ENCODE measurements at regions not wholly inside any gene's neighbourhood (a gene's known extent, or its start where the extent isn't known, plus 50 kb on each side); places are given as distances from the start of the nearest gene placed in this dataset.
A peak's percentile ranks its signal among the peaks of the same experiment; 100 is the strongest.
"Not testable (repeated sequence)": the region's sequence is repeated elsewhere in the genome, so short reads cannot be mapped to it uniquely, and the experiment has no call there.

DNA sequence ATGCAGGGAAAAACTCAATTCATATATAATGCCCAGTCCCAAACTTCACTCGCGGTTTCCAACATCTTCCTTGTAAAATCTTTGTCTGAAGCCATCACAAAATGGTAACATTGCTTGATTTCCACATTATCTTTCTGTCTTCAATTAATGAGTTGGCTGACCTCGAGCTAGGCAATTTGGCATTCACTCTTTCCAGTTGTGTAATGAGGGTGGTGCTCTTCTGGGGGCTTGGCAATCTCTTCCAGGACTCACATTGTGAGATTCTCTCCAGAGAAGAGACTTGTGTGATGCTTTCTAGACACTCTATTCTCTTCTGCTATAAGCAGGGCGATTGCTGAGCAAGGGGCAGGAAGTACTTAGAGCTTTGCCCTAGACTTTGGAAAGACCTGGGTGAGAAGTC lies 179.5 kb downstream of the JCAD start:
- DNase-seq, result no peak

DNA sequence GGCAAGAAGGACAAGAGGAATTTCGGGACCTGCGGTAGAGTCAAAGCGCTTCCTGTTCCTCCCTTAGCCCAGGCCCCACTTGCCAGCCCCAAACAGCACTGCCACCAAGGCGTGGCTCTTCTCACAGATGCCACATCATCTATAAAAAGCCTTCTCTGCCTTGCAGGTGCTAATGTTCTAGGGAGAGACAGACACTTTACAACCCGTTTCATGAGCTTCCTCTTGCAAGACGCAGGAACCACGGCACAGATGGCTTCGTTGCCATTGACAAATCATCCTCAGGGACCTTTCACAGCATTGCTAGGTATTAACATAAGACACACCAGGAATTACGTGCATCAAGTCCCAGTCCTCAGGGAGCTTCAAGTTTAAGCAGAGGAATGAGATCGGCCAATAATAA lies 180.9 kb downstream of the JCAD start:
- DNase-seq, result no peak

DNA sequence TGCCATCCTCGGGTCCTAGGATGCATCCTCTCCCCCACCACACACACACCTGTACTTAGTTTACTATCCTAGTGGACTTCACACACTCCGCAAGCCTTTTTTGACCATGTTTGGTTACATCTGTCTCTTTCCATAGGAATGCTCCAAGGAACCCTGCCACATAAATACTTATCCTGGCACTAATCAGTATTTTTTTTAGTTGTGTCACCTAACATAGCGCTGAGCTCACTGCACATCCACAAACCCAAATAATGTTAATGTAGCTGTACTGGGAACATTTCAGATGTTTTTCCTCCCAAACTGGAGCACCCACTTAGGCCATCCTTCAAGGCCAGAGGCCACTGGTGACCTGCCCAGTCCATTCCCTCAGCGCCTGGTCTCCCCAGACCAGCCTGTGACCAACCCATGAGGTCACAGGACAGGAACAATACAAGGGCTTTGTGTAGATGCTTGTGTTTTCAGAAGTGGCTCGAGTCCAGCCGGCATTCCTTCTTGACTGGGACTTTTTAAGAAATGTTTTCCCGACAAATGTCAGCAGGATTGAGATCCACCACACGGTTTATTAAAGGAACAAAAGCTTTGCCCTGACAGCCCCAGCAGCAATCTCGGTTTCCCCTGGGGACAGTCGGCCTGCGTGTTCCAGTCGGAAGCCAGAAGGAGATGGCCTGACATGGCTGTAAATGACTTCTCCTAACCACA lies 181.4 kb downstream of the JCAD start:
- no peak for DNase-seq

DNA sequence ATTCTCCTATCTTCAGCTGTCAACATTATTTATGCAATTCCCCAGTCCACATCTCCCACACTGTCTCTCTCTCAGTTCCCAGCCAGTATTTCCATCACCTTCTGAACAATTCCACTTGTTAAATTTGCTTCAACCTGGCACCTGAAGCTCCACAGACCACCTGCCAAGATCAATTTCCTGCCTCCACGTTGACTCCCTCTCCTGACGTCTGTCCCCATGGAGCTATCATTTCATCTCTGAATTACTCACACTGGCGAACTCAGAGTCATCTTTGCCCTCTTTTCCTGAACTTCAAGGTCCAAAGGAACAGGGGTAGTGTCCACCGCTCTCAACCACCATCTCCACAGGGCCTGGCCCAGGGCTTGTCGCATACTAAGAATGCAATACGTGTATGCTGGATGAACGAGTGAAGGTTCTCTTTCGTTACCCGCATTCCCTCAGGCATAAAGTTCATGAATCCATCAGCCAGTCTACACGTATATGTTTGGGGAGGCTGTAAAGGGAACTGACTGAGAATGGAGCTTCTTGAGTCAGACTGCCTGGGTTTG lies 183.3 kb downstream of the JCAD start:
- DNase-seq, result no peak

DNA sequence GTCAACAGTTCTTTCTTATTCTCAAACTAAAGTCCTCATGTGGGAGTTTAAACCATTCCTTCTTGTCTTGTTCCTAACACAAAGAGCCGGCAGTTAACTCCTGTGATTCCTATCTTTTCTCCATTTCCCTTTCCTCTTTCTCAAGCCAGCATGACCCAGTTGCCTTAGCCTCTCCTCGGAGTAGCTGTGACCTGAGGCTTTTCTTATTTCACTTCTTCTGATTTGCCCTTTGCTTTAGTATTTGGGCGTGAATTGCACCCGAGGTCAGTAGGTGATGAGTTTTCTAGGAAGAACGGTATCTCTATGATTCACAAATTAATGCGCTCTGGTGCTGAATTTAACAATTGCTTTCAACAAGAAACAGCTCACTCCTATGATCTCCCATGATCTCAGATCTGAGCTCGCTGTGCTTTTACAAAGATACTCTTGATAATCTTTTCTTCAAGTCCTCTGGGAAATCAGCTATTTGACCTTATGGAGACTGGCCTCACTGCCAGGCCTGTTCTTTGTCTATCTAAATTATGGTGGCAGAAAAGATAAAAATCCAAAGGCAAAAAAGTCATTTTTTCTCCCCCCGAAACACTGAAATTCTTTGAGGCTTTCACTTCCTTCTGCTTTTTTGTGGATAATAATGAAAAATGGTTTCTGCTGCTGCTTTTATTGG lies 184.6 kb downstream of the JCAD start:
- no peak for DNase-seq

DNA sequence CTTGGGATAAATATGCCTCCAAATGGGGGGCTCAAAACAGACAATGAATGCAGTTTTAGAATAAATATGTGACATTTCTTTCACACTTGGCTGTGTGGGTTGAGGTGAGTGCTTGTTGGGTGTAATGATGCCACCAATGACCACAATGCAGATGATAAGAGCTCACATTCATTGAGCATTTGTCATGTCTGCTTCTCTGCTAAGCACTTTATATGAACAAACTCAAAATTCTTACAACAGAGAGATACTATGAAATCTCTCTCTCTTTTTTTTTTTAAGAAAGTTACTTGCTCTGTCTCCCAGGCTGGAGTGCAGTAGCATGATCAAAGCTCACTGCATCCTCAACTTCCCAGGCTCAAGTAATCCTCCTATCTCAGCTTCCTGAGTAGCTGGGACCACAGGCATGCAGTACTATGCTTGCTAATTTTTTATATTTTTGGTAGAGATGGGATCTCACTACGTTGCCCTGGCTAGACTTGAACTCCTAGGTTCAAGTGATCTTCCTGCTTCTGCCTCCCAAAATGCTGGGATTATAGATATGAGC lies 185.4 kb downstream of the JCAD start:
- DNase-seq, result no peak

DNA sequence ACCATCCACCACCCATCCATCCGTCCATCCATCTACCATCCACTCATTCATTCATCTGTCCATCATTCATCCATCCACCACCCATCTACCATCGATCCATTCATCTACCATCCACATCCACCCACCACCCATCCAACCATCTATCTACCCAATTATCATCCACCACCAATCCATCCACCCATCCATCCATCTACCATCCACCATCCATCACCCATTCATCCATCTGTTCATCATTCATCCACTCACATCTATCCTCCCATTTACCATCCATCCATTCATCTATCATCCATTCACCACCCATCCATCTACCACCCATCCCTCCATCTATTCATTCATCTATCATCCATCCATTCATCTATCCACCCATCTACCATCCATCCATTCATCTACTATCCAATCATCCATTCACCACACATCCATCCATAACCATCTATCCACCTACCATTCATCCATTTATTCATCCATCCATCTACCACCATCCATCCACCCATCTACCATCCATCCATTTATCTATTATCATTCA lies 188.8 kb downstream of the JCAD start:
- no peak for DNase-seq

DNA sequence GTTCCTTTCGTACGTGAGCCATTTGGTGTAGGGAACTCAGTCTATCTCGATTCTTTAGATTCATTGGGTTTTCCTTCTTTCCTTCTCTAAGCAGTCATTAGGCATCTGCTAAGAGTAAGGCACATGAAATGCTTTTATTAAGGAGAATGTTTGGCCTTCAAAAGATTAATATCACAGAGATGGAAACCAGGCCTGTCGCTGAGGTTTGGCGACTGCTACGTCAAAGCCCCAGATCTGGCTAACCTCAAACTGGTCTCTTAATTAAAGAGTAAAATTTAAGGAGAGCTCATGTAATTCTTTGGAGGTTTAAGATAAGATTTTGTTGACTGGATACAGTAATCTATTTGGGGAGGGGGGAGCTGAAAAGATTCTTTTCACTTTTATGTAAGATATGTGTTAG lies 189.8 kb downstream of the JCAD start:
- DNase-seq, result no peak

DNA sequence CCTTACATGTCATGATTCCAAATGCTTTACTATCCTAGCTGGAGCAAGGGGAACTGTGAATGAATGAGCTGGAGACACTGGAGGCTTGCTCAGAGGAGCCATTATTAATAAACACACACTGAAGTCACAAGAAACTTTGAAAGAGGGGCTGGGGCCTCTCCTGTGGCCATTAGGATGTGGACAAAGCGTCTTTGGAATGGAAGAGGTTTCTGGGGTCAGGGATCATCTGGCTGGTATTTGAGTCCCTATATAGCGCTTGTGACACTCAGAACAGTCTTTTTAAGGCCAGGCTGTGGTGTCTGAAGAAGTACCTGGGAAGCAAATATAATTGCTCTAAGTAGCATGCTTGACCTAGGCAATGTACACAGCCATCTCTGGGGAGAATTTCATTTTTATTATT lies 193.0 kb downstream of the JCAD start:
- no peak for DNase-seq

DNA sequence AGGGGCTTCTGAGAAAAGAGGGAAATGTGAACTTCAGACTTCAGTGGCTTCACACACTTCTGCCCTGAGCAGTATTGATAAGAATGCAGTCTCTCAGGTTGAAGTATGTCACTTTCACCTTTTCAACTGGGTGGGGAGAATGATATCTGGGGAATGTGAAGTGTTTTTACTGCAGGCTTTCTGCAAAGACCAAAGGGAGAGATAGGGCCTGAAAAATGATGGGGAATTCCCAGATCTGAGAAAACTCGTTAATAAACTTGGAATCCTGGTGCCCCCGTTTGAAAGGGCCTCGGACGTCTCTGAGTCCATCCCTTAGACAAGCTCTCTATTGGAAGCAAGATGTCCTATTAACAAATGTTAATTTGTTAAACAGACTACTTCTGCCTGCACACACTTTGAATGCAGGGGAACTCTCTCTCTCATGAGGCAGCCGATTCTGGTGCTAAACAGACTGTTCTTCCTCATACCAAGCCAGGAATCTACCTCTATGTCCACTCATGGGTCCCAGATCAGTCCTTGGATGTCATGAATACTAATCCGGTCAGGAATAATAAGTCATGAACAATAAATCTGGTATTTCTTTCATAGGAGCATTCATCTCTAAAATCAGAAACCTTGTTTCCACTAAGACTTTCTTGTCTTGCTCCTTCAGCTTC lies 193.6 kb downstream of the JCAD start:
- DNase-seq, result no peak

DNA sequence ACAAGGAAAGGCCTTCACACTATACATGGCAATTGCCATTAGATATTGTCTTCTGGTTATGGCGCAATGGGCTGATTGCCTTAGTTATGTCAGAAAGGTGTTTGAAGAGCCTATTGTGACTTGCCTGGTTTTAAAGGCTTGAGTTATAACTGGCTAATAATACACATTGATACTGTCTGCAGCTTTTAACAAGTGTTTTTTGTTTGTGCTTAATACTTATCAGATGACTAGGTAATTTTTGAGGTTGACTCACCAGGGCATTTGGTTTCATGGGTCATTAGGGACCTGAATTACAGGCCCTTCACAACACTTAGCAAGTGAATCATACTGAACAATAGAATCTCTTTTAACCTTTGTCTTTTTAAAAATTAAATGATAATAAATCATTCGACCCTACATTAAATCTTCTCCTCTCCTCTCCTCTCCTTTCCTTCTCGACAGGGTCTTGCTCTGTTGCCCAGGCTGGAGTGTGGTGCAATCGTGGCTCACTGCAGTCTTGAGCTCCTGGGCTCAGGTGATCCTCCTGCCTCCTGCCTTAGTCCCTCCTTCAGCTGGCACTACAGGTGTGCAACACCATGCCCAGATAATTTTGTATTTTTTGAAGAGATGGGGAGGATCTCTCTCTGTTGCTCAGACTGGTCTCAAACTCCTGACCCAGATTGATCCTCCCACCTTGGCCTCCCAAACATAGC lies 196.3 kb downstream of the JCAD start:
- DNase-seq, result peak; percentile 34

DNA sequence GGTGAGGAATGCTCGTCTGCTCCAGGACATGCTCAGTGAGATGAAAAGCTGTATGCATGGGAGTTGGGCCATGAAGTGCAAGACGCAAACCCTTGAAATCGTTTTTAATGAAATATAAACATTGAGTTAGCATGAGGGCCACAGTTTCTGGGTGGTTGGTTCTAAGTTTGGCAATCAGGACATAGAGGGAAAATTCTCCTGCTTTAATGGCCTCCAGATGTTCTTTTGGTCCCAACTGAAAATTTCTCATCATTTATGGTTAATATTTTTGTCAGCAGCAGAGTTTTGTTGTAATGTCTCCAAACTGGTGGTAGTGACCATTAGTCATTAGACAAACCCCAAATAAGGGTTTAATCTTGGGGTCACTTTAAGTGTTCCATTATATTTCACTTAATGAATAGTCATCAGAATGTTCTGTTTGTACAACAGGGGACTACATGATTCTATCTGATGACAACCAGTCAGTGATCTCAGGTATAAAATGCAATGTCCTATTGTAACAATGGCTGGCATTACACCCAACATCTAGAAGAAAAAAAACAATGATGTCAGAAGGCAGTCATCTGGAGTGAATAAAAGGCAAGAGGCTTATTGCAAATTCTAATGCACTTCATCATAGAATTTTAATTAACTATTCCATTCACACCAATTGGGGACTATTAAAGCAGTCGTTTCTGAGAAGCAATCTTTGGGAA lies 197.4 kb downstream of the JCAD start:
- DNase-seq, result no peak

DNA sequence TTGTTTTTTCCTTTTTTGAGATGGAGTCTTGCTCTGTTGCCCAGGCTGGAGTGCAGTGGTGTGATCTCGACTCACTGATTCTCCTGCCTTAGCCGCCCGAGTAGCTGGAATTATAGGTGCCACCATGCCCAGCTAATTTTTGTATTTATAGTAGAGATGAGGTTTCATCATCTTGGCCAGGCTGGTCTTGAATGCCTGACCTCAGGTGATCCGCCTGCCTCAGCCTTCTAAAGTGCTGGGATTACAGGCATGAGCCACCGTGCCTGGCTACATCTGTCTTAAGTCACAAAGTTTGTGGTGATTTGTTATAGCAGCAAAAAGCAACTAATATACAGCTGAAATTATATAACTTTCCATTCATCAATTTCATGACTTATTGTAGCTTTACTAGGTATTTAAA lies 198.2 kb downstream of the JCAD start:
- not testable (repeated sequence) for DNase-seq

DNA sequence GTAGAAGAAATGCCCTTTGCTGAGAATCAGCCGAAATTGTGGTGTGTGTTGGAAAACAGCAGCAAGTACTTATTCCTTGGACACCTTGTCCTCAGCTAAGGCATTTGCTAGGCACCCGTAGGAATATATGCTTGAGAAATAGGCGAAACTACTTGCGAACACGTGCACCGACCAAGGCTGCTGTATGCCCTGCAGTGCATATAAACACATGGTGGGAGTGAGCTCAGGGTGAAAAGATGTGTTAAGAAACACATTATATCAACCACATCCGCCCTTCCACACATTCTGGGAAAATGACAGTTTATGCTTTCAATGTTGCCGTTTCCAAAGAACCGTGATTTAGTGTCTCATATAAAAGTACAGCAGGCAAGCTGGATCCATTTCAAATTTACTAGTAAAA lies 199.2 kb downstream of the JCAD start:
- no peak for DNase-seq

DNA sequence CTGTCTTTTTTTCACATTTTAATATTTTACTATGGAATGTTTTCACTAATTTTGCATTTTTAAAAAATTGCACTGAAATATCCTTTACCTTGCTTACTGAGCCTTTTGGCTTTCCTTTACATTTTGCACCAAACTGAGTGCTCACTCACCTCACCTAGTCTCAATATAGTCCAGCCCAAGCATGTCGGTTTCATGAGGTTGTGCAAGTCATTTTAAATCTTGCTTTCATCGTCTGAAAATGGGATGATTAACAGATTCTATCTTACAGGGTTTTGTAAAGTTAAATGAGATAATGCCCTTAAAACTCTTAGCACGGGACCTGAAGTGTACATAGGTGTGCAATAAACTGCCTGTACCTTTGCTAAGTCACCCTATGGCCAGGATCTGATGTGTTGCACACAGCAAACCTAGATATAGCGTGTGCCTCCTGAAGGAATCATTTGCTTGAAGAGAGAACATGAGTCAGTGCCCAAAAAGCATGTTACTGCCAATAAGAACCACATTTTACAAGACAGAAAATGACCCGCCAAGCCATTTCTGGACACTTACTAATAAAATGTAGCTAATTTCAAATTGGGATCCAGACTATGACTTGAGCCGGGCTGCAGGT lies 199.8 kb downstream of the JCAD start:
- DNase-seq, result no peak

DNA sequence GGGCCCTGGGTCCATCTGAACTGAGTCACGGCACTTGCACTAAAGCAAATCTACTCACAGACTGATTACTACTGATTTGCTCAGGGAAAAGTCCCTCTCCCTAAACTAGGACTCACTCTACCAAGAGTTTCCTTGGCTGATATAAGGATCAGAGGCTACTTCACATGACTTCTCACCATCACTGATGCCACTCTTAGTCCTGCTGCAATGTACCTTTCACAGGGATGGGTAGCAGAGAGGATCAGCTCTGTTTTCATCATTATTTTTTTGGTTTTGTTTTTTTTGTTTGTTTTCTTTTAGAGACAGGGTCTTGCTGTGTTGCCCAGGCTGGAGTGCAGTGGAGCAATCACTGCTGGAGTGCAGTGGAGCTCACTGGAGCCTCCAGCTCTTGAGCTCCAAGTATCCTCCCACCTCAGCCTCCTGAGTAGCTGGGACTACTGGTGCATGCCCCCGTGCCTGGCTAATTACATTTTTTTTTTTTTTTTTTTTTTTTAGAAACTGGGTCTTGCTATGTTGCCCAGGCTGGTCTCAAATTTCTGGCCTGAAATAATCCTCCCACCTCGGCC lies 200.6 kb downstream of the JCAD start:
- no peak for DNase-seq

DNA sequence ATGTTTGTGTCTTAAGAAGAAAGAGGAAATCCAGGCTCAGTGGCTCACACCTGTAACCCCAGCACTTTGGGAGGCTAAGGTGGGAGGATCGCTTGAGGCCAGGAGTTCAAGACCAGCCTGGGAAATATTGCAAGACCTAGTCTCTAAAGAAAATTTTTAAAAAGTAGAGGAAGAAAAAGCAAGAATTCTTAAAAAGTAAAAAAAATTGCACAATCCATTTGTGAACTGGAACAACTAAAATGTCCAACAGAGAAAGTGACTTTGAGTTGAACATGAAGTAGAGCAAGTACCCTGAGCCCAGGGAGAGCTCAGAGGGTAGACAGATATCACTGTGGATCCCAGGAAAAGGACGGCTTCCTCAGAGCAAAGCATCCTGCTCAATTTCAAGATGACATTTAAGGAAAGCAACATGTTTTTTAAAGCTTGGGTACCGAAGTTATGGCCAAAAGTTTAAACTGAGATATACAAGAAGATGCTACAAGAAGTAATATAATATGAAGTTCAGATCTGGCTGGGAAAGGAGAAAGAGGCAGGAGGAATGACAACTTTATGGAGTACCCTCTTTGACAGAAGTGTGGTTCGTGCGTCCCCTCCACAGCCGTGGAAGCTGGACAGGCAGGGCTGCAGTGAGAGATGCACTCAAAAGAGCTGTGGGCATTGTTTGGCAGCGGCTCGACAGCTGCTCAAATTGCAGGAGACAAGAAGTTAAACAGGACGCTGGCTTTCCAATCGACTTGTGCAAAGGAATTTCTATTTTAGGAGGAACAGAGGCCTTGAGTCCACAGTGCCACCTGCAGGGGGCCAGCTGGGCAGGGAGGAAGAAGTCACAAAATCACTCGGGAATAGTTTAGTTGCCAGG lies 201.3 kb downstream of the JCAD start:
- no peak for DNase-seq

DNA sequence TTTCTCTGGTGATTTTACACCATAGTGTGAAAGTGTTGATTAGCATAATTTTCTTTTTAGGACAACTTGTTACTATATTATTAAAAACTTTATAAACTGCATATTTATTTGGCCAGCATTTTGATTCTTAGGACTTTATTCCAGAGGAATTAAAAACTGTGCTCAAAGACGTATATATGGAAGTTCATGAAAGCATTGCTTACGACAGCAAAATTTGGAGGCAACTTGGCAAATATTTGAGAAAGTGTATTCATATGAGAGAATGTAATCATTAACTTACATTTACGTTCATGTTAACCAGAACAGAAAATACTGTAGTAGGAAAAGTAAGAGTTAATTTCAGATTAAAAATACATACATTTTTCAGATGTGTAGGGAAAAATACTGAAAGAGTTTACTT lies 203.1 kb downstream of the JCAD start:
- no peak for DNase-seq

DNA sequence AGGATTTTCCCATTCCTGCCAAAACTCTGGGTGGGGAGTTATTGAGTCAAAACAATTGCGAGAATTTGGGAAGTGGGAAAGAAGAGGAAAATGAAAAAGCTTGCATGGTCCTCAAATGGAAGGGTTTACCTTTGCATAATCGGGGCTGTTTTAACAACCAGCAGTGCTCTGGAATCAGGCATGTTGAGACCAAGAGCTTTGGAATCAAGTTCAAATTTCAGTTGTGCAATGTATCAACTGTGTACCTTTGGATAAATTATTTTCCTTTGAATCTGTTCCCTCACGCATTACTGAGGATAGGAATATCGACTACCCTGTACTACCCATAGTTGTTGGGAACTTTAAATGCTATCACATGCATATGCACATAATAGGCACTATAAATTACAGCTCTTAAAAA lies 205.5 kb downstream of the JCAD start:
- DNase-seq, result no peak

DNA sequence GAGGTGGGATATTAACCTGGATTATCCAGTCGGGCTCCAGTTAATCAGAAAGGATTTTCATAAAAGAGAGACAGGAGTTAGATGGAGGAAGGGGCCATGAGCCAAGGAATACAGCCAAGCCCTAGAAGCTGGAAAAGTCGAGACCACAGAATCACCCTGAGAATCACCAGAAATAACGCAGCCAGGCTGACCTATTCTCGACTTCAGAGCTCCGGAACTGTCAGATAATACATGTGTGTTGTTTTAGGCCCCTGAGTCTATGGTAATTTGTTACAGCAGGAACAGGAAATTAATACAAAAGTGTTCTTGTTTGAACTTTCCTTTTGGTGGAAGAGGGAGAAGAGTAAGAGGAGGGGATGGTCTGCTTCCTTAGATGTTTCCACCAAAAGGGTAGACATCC lies 208.1 kb downstream of the JCAD start:
- DNase-seq, result no peak

DNA sequence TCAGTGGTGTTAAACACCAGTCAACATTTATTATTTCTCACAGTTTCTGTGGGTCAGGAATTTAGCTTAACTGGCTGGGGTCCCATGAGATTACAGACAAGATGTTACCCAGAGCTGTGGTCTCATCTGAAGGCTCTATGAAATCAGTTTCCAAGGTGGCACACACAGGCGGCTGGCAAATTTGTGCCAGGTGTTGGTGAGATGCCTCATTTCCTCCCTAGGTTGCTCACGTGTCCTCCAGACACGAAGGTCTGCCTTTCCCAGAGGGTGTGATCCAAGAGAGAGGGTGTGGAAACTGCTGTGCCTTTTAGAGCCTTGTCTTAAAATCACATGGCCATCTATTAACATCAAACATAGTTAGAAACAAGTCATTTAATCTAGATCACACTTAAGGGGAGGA lies 209.0 kb downstream of the JCAD start:
- DNase-seq, result no peak

All from DMS79 (cell line).